AG09319 (cell line): ENCODE measurements at regions not wholly inside any gene's neighbourhood (a gene's known extent, or its start where the extent isn't known, plus 50 kb on each side); places are given as distances from the start of the nearest gene placed in this dataset.

Experiments
- DNase-seq: peaks from one replicate; pipeline ENCODE4 v3.0.0-alpha.2; 2010; ENCODE audit warnings: low read depth; ENCODE audit errors: extremely low read depth
- CTCF ChIP-seq: IDR thresholded peaks from 2 replicates; pipeline ENCODE4 v1.5.1; 2011; ENCODE audit warnings: low read depth, mild to moderate bottlenecking, inconsistent platforms, low read length, moderate library complexity

GRCh38 chr9:89661391-89661949, 56.7 kb downstream of the GADD45G start:
- DNase-seq = no peak
- TF ChIP-seq CTCF = no peak

GRCh38 chr9:89661956-89662717, 57.3 kb downstream of the GADD45G start:
- peak; percentile 87 for DNase-seq
- TF ChIP-seq CTCF = no peak

DNA sequence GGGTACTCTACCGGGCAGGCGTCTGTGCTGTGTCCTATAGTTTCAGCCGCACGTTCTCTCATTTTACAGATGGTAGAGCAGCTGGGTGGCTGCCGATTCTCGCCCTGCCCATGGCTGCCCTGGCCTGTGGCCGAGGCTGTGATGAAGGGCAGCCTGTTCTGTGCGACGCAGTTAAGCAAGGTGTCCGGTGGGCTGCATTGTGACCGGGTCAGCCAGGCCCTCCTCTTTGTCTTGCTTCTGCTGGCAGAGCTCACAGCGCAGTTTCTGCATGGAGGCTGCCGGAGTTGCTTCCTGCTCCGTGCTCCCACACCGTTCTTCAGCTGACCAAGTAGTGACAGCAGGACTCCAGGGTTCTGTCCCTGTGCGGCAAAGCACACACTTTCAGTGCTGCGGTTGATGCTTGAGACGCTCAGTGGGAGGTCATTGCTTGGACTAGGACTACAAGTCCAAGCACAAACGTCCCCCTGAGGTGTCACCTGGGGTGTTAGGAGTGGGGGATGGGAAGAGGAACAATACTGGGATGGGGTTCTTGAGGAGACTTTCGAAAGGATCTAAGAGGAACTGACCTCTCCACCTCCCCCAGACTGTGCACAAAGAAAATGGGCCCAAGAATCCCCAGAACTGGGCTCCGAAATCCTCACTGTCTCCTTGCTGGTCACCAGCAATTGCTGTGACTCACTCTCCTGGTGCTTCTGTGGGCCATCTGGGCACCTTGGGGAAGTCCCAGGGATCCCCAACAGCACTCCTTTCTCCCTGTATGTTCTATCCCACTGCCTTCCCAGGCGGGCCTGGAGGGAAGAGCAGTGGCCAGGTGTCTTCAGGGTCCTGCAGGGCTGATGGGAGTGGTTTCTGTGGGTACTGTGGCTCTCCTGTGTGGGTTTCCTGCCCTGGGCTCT, 58.2 kb downstream of the GADD45G start:
- TF ChIP-seq CTCF = no peak
- no peak for DNase-seq

- DNase-seq = no peak
- no peak for TF ChIP-seq CTCF
Observed at GRCh38 chr9:89663614-89663970, 58.8 kb downstream of the GADD45G start.

DNA sequence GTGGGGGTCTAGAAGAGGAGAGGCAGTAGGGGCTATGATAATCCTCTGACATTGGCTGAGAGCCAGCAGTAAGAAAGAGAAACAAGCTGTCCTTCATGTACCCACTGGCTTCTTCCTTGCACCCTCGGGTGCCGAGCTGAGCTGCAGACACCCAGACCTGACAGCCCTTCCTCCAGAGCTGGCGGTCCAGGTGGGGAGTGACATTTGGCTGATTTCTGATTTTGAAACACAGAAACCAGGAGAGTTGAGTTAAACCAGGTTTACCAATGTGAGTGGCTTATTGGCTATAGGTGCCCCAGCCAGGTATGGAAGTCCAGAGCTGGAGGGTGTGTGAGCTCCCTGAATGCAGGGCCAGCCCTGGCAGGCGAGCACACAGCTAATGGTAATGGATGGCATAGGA, 59.2 kb downstream of the GADD45G start:
- DNase-seq = no peak
- no peak for TF ChIP-seq CTCF

- no peak for TF ChIP-seq CTCF
- no peak for DNase-seq
Observed at GRCh38 chr9:89664896-89665329, 60.1 kb downstream of the GADD45G start.

GRCh38 chr9:89666364-89666763, 61.6 kb downstream of the GADD45G start:
- no peak for DNase-seq
- no peak for TF ChIP-seq CTCF
